ENCODE measurements at regions not wholly inside any gene's neighbourhood (a gene's known extent, or its start where the extent isn't known, plus 50 kb on each side); places are given as distances from the start of the nearest gene placed in this dataset.
"Not testable (repeated sequence)": the region's sequence is repeated elsewhere in the genome, so short reads cannot be mapped to it uniquely, and the experiment has no call there.

- no peak for DNase-seq (ENCODE audit: low read depth, low spot score)
These were observed 59.0 kb downstream of the FASLG start for GRCh38 chr1:172717722-172718465.

GRCh38 chr1:172719066-172719627 lies 60.2 kb downstream of the FASLG start:
- DNase-seq (ENCODE audit: low read depth, low spot score), result peak; percentile 41

GRCh38 chr1:172719694-172720138 lies 60.8 kb downstream of the FASLG start:
- peak; percentile 72 for DNase-seq (ENCODE audit: low read depth, low spot score)

GRCh38 chr1:172720339-172720738 lies 61.4 kb downstream of the FASLG start:
- DNase-seq (ENCODE audit: low read depth, low spot score), result no peak

GRCh38 chr1:172723251-172723650 lies 64.3 kb downstream of the FASLG start:
- peak; percentile 39 for DNase-seq (ENCODE audit: low read depth, low spot score)

- no peak for DNase-seq (ENCODE audit: low read depth, low spot score)
These were observed 65.3 kb downstream of the FASLG start for GRCh38 chr1:172724232-172724631.

GRCh38 chr1:172724765-172725613 lies 66.1 kb downstream of the FASLG start:
- DNase-seq (ENCODE audit: low read depth, low spot score), result no peak

GRCh38 chr1:172726740-172727139 lies 67.8 kb downstream of the FASLG start:
- DNase-seq (ENCODE audit: low read depth, low spot score), result no peak

- no peak for DNase-seq (ENCODE audit: low read depth, low spot score)
These were observed 68.5 kb downstream of the FASLG start for GRCh38 chr1:172727275-172727857.

GRCh38 chr1:172727956-172728603 lies 69.2 kb downstream of the FASLG start:
- no peak for DNase-seq (ENCODE audit: low read depth, low spot score)

GRCh38 chr1:172728705-172729104 lies 69.8 kb downstream of the FASLG start:
- not testable (repeated sequence) for DNase-seq (ENCODE audit: low read depth, low spot score)

- DNase-seq (ENCODE audit: low read depth, low spot score), result no peak
These were observed 73.5 kb downstream of the FASLG start for GRCh38 chr1:172732427-172732826.

- no peak for DNase-seq (ENCODE audit: low read depth, low spot score)
These were observed 74.9 kb downstream of the FASLG start for GRCh38 chr1:172733815-172734214.

- no peak for DNase-seq (ENCODE audit: low read depth, low spot score)
These were observed 79.5 kb downstream of the FASLG start for GRCh38 chr1:172738389-172738788.

GRCh38 chr1:172742599-172743500 lies 83.9 kb downstream of the FASLG start:
- peak; percentile 56 for DNase-seq (ENCODE audit: low read depth, low spot score)

- peak; percentile 89 for DNase-seq (ENCODE audit: low read depth, low spot score)
These were observed 86.1 kb downstream of the FASLG start for GRCh38 chr1:172745014-172745413.

- peak; percentile 96 for DNase-seq (ENCODE audit: low read depth, low spot score)
These were observed 87.4 kb downstream of the FASLG start for GRCh38 chr1:172746091-172746949.

- no peak for DNase-seq (ENCODE audit: low read depth, low spot score)
These were observed 89.3 kb downstream of the FASLG start for GRCh38 chr1:172748201-172748600.

GRCh38 chr1:172751683-172752082 lies 92.8 kb downstream of the FASLG start:
- no peak for DNase-seq (ENCODE audit: low read depth, low spot score)

GRCh38 chr1:172753964-172754363 lies 95.1 kb downstream of the FASLG start:
- DNase-seq (ENCODE audit: low read depth, low spot score), result no peak

Data from astrocyte of the hippocampus (primary cell).